ENCODE measurements at regions not wholly inside any gene's neighbourhood (a gene's known extent, or its start where the extent isn't known, plus 50 kb on each side); places are given as distances from the start of the nearest gene placed in this dataset.
"Not testable (repeated sequence)": the region's sequence is repeated elsewhere in the genome, so short reads cannot be mapped to it uniquely, and the experiment has no call there.

- no peak for DNase-seq
Measured at GRCh38 chr2:225236769-225237323, 162.7 kb upstream of the NYAP2 start.

GRCh38 chr2:225233234-225233633 is 166.3 kb upstream of the NYAP2 start:
- DNase-seq, result no peak

- DNase-seq, result no peak
Measured at GRCh38 chr2:225231900-225232299, 167.6 kb upstream of the NYAP2 start.

- not testable (repeated sequence) for DNase-seq
Measured at GRCh38 chr2:225229346-225229745, 170.2 kb upstream of the NYAP2 start.

- DNase-seq, result peak; percentile 6
Measured at GRCh38 chr2:225226441-225226840, 173.1 kb upstream of the NYAP2 start.

- DNase-seq, result no peak
Measured at GRCh38 chr2:225223301-225223700, 176.2 kb upstream of the NYAP2 start.

- DNase-seq, result no peak
Measured at GRCh38 chr2:225207471-225207870, 165.2 kb upstream of the DOCK10 start.

GRCh38 chr2:225207043-225207442 is 164.8 kb upstream of the DOCK10 start:
- DNase-seq, result no peak

GRCh38 chr2:225196579-225196978 is 154.3 kb upstream of the DOCK10 start:
- no peak for DNase-seq

- DNase-seq, result no peak
Measured at GRCh38 chr2:225192869-225193268, 150.6 kb upstream of the DOCK10 start.

- no peak for DNase-seq
Measured at GRCh38 chr2:225190987-225191386, 148.7 kb upstream of the DOCK10 start.

GRCh38 chr2:225184948-225185347 is 142.7 kb upstream of the DOCK10 start:
- no peak for DNase-seq

GRCh38 chr2:225182126-225182525 is 139.9 kb upstream of the DOCK10 start:
- no peak for DNase-seq

- no peak for DNase-seq
Measured at GRCh38 chr2:225177098-225177497, 134.8 kb upstream of the DOCK10 start.

- no peak for DNase-seq
Measured at GRCh38 chr2:225173909-225174308, 131.6 kb upstream of the DOCK10 start.

- no peak for DNase-seq
Measured at GRCh38 chr2:225171350-225171749, 129.1 kb upstream of the DOCK10 start.

GRCh38 chr2:225170162-225170561 is 127.9 kb upstream of the DOCK10 start:
- DNase-seq, result no peak

- no peak for DNase-seq
Measured at GRCh38 chr2:225169396-225169795, 127.1 kb upstream of the DOCK10 start.

- DNase-seq, result no peak
Measured at GRCh38 chr2:225165052-225165451, 122.8 kb upstream of the DOCK10 start.

- no peak for DNase-seq
Measured at GRCh38 chr2:225164401-225165050, 122.3 kb upstream of the DOCK10 start.

- DNase-seq, result no peak
Measured at GRCh38 chr2:225158360-225158759, 116.1 kb upstream of the DOCK10 start.

GRCh38 chr2:225156853-225157451 is 114.7 kb upstream of the DOCK10 start:
- DNase-seq, result no peak

- DNase-seq, result no peak
Measured at GRCh38 chr2:225140723-225141122, 98.5 kb upstream of the DOCK10 start.

- DNase-seq, result no peak
Measured at GRCh38 chr2:225137971-225138370, 95.7 kb upstream of the DOCK10 start.

GRCh38 chr2:225136552-225136951 is 94.3 kb upstream of the DOCK10 start:
- DNase-seq, result no peak

All from OCI-M1 (cell line).